ENCODE measurements at regions not wholly inside any gene's neighbourhood (a gene's known extent, or its start where the extent isn't known, plus 50 kb on each side); places are given as distances from the start of the nearest gene placed in this dataset.

- TF ChIP-seq CTCF (IDR thresholded peaks at IDR 0.05 in 4 of 5, conservative IDR thresholded peaks at IDR 0.05 in 1 of 5) (no peak), POLR2A (IDR thresholded peaks at IDR 0.05) (no peak)
Measured at GRCh38 chr9:22590336-22591033, 143.9 kb downstream of the DMRTA1 start.

Measured in gastrocnemius medialis (tissue), 4 donors.